ENCODE measurements at regions not wholly inside any gene's neighbourhood (a gene's known extent, or its start where the extent isn't known, plus 50 kb on each side); places are given as distances from the start of the nearest gene placed in this dataset.
"Not testable (repeated sequence)": the region's sequence is repeated elsewhere in the genome, so short reads cannot be mapped to it uniquely, and the experiment has no call there.

GRCh38 chr7:153976745-153977144 lies 75.5 kb upstream of the DPP6 start:
- DNase-seq = not testable (repeated sequence)

DNA sequence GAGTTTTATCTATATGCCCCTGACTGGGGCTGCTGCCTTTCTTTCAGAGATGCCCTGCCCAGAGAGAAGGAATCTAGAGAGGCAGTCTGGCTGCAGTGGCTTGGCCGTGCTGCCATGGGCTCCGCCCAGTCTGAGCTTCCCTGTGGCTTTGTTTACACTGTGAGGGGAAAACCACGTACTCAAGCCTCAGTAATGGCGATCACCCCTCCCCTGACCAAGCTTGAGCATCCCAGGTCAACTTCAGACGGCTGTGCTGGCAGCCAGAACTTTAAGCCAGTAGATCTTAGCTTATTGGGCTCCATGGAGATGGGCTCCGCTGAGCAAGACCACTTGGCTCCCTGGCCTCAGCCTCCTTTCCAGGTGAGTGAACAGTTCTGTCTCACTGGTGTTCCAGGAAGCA lies 69.0 kb upstream of the DPP6 start:
- DNase-seq = not testable (repeated sequence)

- DNase-seq = not testable (repeated sequence)
Measured at GRCh38 chr7:153989066-153989627, 63.1 kb upstream of the DPP6 start.

- not testable (repeated sequence) for DNase-seq
Measured at GRCh38 chr7:153989742-153990425, 62.3 kb upstream of the DPP6 start.

DNA sequence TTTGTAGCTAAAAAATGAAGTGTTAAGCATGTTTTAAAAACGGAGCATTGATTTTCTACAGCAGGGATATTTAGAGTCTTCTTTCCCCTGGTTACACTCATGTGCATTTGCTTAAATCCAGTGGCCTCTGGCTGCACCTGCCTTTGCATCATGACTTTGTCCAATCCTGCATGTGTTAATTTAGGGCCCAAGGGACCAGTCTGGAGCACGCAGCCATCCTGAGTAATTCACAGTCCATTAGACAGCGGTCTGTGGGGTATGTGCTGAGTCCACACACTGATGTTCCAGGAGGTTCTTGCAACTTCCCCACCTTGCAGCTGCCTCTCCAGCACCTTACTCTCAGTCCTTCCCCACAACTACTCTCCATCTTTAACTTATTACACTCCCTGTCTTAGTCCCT lies 60.7 kb upstream of the DPP6 start:
- not testable (repeated sequence) for DNase-seq

GRCh38 chr7:153993402-153993801 lies 58.8 kb upstream of the DPP6 start:
- DNase-seq = not testable (repeated sequence)

DNA sequence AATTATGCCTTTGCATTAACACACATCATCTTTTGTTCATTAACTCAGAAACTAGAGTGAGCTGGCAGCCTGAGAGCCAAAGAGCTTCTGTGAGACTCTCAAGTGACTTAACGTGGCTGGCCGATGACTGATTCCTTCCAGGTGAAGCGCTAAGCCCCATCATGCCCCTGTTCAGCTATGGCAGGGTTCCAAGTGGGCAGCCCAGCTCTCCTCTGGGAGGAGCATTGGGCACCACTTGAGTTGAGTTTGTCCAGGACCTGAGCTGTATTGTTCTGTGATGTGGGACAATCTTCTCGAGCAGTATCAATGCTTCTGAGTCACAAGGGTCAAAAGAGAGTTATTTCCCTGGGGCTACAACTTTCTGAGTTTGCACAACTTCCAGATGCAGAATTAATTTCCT lies 53.3 kb upstream of the DPP6 start:
- DNase-seq = not testable (repeated sequence)

Data from NCI-H1092 (cell line).